HepG2 (cell line): ENCODE measurements at regions not wholly inside any gene's neighbourhood (a gene's known extent, or its start where the extent isn't known, plus 50 kb on each side); places are given as distances from the start of the nearest gene placed in this dataset.

Experiments
- ATAC-seq: fragments of 200-7000 bp; cut with Tn5 transposase; 3 replicates; pipeline ENCODE4 v1.9.1; 2020; ENCODE audit warnings: mild to moderate bottlenecking, moderate library complexity
- BruUV-seq: library from RNA; stranded (reverse); fragments of 400-500 nt; replicated peaks from 2 replicates; lab custom pipeline; 2021; lab: Mats Ljungman, UMichigan
- CTCF ChIA-PET: fragments of 300-600 bp; formaldehyde crosslinking; extraction: SDS; loops from one replicate; lab custom pipeline; 2021; ENCODE audit warnings: low total read pairs, inconsistent platforms, low intra/inter-chr PET ratio; lab: Yijun Ruan, JAX
- POLR2A ChIA-PET: fragments of 350-600 bp; sonication (Branson Sonifier 250); formaldehyde crosslinking; loops from one replicate; lab custom pipeline; 2020; ENCODE audit warnings: antibody characterized with exemption, inconsistent platforms; lab: Yijun Ruan, JAX
- DNase-seq: peaks from one replicate; pipeline ENCODE4 v3.0.0-alpha.2; 2015; ENCODE audit warnings: low spot score
- FAIRE-seq: peaks from 3 replicates; lab custom pipeline; 2011; peaks lifted over from hg19 to GRCh38; lab: Jason Lieb, UNC
- H2AFZ ChIP-seq: one replicate; pipeline ENCODE4 v1.6.1; 2011; ENCODE audit warnings: low read length, inconsistent platforms
- H3K27ac ChIP-seq: fragments of 300-600 bp; 3 replicates; pipeline ENCODE4 v1.8.0; 2011; ENCODE audit warnings: mixed run types, mild to moderate bottlenecking, mixed read lengths, low read length, inconsistent platforms; ENCODE audit not compliant: insufficient read depth; ENCODE audit errors: extremely low read length
- H3K27me3 ChIP-seq, 2 experiments: fragments of 200-600 bp in 1 of 2; 2 replicates in 1 of 2; 3 replicates in 1 of 2; pipeline versions ENCODE4 v1.6.0 to v1.8.0; 2011; ENCODE audit warnings: low read length in 2 of 2, mild to moderate bottlenecking in 2 of 2, moderate library complexity in 2 of 2, inconsistent platforms in 1 of 2; ENCODE audit not compliant: insufficient read depth in 2 of 2, control insufficient read depth in 1 of 2
- H3K36me3 ChIP-seq, 2 experiments: fragments of 200-600 bp in 1 of 2; replicated peaks in 1 of 2; 2 replicates in 1 of 2; 3 replicates in 1 of 2; pipeline versions ENCODE4 v1.5.1 to v1.8.0; 2011; ENCODE audit warnings: low read length in 2 of 2, inconsistent platforms in 1 of 2; ENCODE audit not compliant: insufficient read depth in 2 of 2, control insufficient read depth in 1 of 2
- H3K4me1 ChIP-seq: 2 replicates; pipeline ENCODE4 v1.5.1; 2012; ENCODE audit warnings: low read length, inconsistent platforms; ENCODE audit not compliant: insufficient read depth
- H3K4me2 ChIP-seq: 2 replicates; pipeline ENCODE4 v1.6.0; 2011; ENCODE audit warnings: low read depth, low read length, inconsistent platforms
- H3K4me3 ChIP-seq, 3 experiments: fragments of 200-600 bp in 1 of 3; sonication (generic), shearing (Covaris generic) in 1 of 3; replicated peaks in 1 of 3; 2 replicates each; pipeline ENCODE4 v1.5.1; 2011 to 2016; ENCODE audit warnings: low read length in 3 of 3, inconsistent platforms in 2 of 3, low read depth in 2 of 3, mild to moderate bottlenecking in 2 of 3, control low read depth in 1 of 3, mixed read lengths in 1 of 3; ENCODE audit not compliant: insufficient read depth in 1 of 3
- H3K79me2 ChIP-seq: one replicate; pipeline ENCODE4 v1.6.1; 2011; ENCODE audit warnings: low read length, inconsistent platforms; ENCODE audit not compliant: insufficient read depth
- H3K9ac ChIP-seq: 2 replicates; pipeline ENCODE4 v1.6.0; 2011; ENCODE audit warnings: mild to moderate bottlenecking, low read depth, low read length, inconsistent platforms; ENCODE audit not compliant: insufficient read depth
- H3K9me3 ChIP-seq: 2 replicates; pipeline ENCODE4 v1.5.1; 2012; ENCODE audit warnings: mild to moderate bottlenecking, low read length
- H4K20me1 ChIP-seq: 2 replicates; pipeline ENCODE4 v1.6.0; 2011; ENCODE audit warnings: inconsistent platforms, mild to moderate bottlenecking, low read length, moderate library complexity; ENCODE audit not compliant: insufficient read depth
- CBX2 ChIP-seq, 2 experiments: fragments of 200-600 bp in 1 of 2; sonication (generic); formaldehyde crosslinking in 1 of 2; IDR thresholded peaks; 2 replicates each; pipeline versions ENCODE4 v1.7.0 to v1.8.1; 2018 to 2022; ENCODE audit warnings: low read depth in 2 of 2, low read length in 1 of 2, mild to moderate bottlenecking in 1 of 2, missing genetic modification reagents in 1 of 2
- FOSL1 ChIP-seq: sonication (generic); formaldehyde crosslinking; IDR thresholded peaks from 2 replicates; pipeline ENCODE4 v1.9.0; 2021; ENCODE audit warnings: missing genetic modification reagents, borderline replicate concordance
- FOXK2 ChIP-seq: fragments of 450-650 bp; IDR thresholded peaks from 2 replicates; pipeline ENCODE4 v1.6.1; 2016
- FOXP4 ChIP-seq: sonication (generic); formaldehyde crosslinking; IDR thresholded peaks from 2 replicates; pipeline ENCODE4 v1.4.0; 2020; ENCODE audit warnings: missing genetic modification reagents
- KDM4B ChIP-seq: sonication (generic); formaldehyde crosslinking; IDR thresholded peaks from 2 replicates; pipeline ENCODE4 v1.4.0; 2020; ENCODE audit warnings: missing genetic modification reagents
- KDM5A ChIP-seq: fragments of 200-600 bp; sonication (generic); IDR thresholded peaks from 2 replicates; pipeline ENCODE4 v1.7.0; 2018; ENCODE audit warnings: antibody characterized with exemption, mild to moderate bottlenecking, low read length, borderline replicate concordance
- MTERF4 ChIP-seq: sonication (generic); formaldehyde crosslinking; IDR thresholded peaks from 2 replicates; pipeline ENCODE4 v1.8.0; 2023; ENCODE audit warnings: mild to moderate bottlenecking, missing genetic modification reagents
- MTF2 ChIP-seq: sonication (generic); formaldehyde crosslinking; IDR thresholded peaks from 2 replicates; pipeline ENCODE4 v1.5.0; 2020; ENCODE audit warnings: missing genetic modification reagents, borderline replicate concordance
- PAF1 ChIP-seq: IDR thresholded peaks from 2 replicates; pipeline ENCODE4 v1.6.1; 2016; ENCODE audit warnings: missing genetic modification reagents, missing compliant biosample characterization
- SKIL ChIP-seq: sonication (generic); formaldehyde crosslinking; IDR thresholded peaks from 2 replicates; pipeline ENCODE4 v1.8.0; 2022; ENCODE audit warnings: missing genetic modification reagents, mild to moderate bottlenecking, moderate library complexity, borderline replicate concordance
- SMAD9 ChIP-seq: sonication (generic); formaldehyde crosslinking; IDR thresholded peaks from 2 replicates; pipeline ENCODE4 v1.5.1; 2020; ENCODE audit warnings: mild to moderate bottlenecking, missing genetic modification reagents
- SRSF9 ChIP-seq: fragments of 200-400 bp; formaldehyde crosslinking; IDR thresholded peaks from 2 replicates; pipeline ENCODE4 v1.6.1; 2018; ENCODE audit warnings: borderline replicate concordance, mild to moderate bottlenecking, low read depth, low read length; ENCODE audit not compliant: insufficient read depth, poor library complexity, severe bottlenecking
- TBX2 ChIP-seq: sonication (generic); formaldehyde crosslinking; IDR thresholded peaks from 2 replicates; pipeline ENCODE4 v1.5.0; 2020; ENCODE audit warnings: missing genetic modification reagents, mild to moderate bottlenecking, borderline replicate concordance
- ZBTB3 ChIP-seq: sonication (generic); formaldehyde crosslinking; IDR thresholded peaks from 2 replicates; pipeline ENCODE4 v1.4.0; 2020; ENCODE audit warnings: low read depth, mild to moderate bottlenecking, moderate library complexity, missing genetic modification reagents, borderline replicate concordance
- ZBTB8A ChIP-seq: sonication (generic); formaldehyde crosslinking; IDR thresholded peaks from 2 replicates; pipeline ENCODE4 v1.4.0; 2020; ENCODE audit warnings: mild to moderate bottlenecking, low read depth, missing genetic modification reagents, borderline replicate concordance
- ZNF234 ChIP-seq: sonication (generic); formaldehyde crosslinking; conservative IDR thresholded peaks from 2 replicates; pipeline ENCODE4 v1.5.1; 2020; ENCODE audit warnings: mild to moderate bottlenecking, missing genetic modification reagents
- ZNF782 ChIP-seq: sonication (generic); formaldehyde crosslinking; IDR thresholded peaks from 2 replicates; pipeline ENCODE4 v1.4.0; 2020; ENCODE audit warnings: missing genetic modification reagents, mild to moderate bottlenecking, borderline replicate concordance
- ZSCAN9 ChIP-seq: IDR thresholded peaks from 2 replicates; pipeline ENCODE4 v1.6.1; 2016; ENCODE audit warnings: borderline replicate concordance
- WGBS: methylation state at CpG from one replicate; pipeline ENCODE4 v1.1.6; 2017; ENCODE audit warnings: low lambda C conversion rate; 5-methylcytosine and 5-hydroxymethylcytosine counted together
- in situ Hi-C: cut with HindIII; loops from 2 replicates; pipeline ENCODE4 v1.10.0; 2017; ENCODE audit warnings: low pct_unique_long_range_greater_than_20kb; ENCODE audit not compliant: extremely low pct_ligation_motif_present
- intact Hi-C: fragments of 100-400 bp; cut with micrococcal nuclease; formaldehyde crosslinking; loops from one replicate; pipeline ENCODE4 v1.10.0; 2022; ENCODE audit not compliant: unreplicated experiment

- TF ChIP-seq MTERF4 (CRISPR knock-in tag) (no peak), ZBTB8A (CRISPR knock-in tag) (no peak), KDM5A (no peak), ZNF782 (no peak), TBX2 (no peak), SKIL (CRISPR knock-in tag) (no peak), SMAD9 (CRISPR knock-in tag) (no peak)
- TF ChIP-seq, all 625 proteins: peak for 0
Observed at GRCh38 chr15:31161951-31162350, 60.4 kb upstream of the TRPM1 start (continued).

- BruUV-seq: no TSS peak
- Histone ChIP-seq H3K36me3 (no peaks in the 10 kb centered on the region), H2AFZ (no peak overlapping the region), H3K4me3 (no peak overlapping the region), H3K79me2 (no peaks in the 10 kb centered on the region), H3K4me2 (no peak overlapping the region), H3K27ac (no peak overlapping the region), H4K20me1 (no peaks in the 10 kb centered on the region), H3K9me3 (no peaks in the 10 kb centered on the region), H3K9ac (no peak overlapping the region), H3K27me3 (no peaks in the 10 kb centered on the region), H3K4me1 (peaks cover 39% of the 10 kb centered on the region)
- ATAC-seq (no peak), FAIRE-seq (no peak), DNase-seq (no peak)
- ChIA-PET CTCF (no interaction called here), POLR2A (no interaction called here)
- intact Hi-C loops (no loop called here), in situ Hi-C loops (no loop called here)
- 89% methylated on average over 16 of the region's 16 CpGs for WGBS
- TF ChIP-seq PAF1: no peak
- TF ChIP-seq ZSCAN9 (CRISPR knock-in tag): no peak
- TF ChIP-seq CBX2 (IDR thresholded peaks at IDR 0.05; ENCODE audit: low read depth, low read length): no peak
- TF ChIP-seq CBX2 (CRISPR knock-in tag; IDR thresholded peaks at IDR 0.05; ENCODE audit: low read depth): no peak
- no peak for TF ChIP-seq ZBTB8A (CRISPR knock-in tag)
- no peak for TF ChIP-seq SRSF9
- no peak for TF ChIP-seq KDM4B (CRISPR knock-in tag)
- TF ChIP-seq FOXP4: no peak
- TF ChIP-seq FOSL1 (CRISPR knock-in tag): no peak
- no peak for TF ChIP-seq ZBTB3 (CRISPR knock-in tag)
- TF ChIP-seq ZNF234 (CRISPR knock-in tag): no peak
- TF ChIP-seq FOXK2: no peak
- no peak for TF ChIP-seq MTF2 (CRISPR knock-in tag)
Observed at GRCh38 chr15:31162721-31163510, 61.4 kb upstream of the TRPM1 start.
